Hematopoietic multipotent progenitor cell treated with erythropoietin and hydrocortisone succinate and interleukin-3 and kit ligand, for 8 days (in vitro differentiated cells): ENCODE measurements at regions not wholly inside any gene's neighbourhood (a gene's known extent, or its start where the extent isn't known, plus 50 kb on each side); places are given as distances from the start of the nearest gene placed in this dataset.

Experiments
- DNase-seq: peaks from one replicate; pipeline ENCODE4 v3.0.0-alpha.2; 2015

DNA sequence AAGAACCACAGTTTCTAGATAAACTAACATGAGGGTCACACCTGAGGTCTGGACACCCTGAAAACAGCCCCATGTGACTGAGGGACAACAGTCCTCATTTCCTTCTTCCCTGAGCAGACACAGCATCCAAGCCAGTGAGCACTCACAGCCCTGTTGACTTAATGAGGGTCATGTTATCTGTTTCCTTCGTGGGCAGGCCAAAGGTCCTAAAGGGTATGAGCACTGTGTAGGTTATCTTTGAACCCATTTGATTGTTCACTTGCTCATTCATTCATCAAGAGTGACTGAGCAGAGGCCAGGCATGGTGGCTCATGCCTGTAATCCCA is 170.7 kb upstream of the B3GAT1 start:
- DNase-seq: no peak

- no peak for DNase-seq
Measured at GRCh38 chr11:134581966-134582769, 170.1 kb upstream of the B3GAT1 start.

GRCh38 chr11:134581121-134581626 is 169.1 kb upstream of the B3GAT1 start:
- DNase-seq: no peak

- DNase-seq: no peak
Measured at GRCh38 chr11:134580610-134580975, 168.6 kb upstream of the B3GAT1 start.

DNA sequence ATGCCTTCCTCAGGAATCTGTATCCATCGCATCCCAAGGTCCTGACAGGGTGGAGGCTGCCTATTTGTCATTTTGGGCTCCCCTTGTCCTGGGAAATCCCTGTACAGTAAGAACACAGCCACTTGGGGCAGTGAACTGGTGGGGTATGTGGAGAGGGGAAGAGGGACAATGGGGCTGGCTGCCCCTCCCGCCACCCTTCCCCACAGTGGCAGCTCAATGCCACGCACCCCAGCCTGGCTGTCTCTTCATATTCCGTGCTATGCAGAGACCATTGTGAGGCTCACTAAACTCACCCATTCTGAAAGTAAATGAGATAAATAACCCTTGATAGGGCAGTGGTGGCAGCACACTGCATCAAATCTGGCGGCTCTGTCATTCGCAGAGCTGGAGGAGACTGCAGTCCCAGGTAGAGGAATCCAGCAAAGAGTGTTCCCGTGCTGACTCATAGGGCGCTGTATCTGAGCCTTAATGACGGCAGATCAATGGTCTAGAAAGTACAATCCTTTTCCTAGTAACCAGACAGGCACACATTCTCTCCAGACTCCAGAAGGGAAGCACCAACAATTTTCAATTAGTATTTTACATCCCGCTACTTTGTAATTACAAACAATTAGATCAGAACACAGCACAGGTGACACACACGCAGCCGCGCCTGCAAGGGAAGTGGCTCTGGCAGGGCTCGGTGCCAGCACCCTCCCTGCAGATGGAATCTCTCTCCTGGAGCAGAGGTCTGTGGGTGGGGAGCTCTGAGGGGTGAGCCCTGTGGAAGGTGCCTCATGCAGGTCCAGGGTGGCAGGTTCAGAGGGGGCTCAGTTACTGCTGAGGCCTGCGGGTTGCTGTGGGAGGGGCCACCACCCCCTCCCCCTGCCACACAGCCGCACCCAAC is 167.9 kb upstream of the B3GAT1 start:
- DNase-seq: no peak

DNA sequence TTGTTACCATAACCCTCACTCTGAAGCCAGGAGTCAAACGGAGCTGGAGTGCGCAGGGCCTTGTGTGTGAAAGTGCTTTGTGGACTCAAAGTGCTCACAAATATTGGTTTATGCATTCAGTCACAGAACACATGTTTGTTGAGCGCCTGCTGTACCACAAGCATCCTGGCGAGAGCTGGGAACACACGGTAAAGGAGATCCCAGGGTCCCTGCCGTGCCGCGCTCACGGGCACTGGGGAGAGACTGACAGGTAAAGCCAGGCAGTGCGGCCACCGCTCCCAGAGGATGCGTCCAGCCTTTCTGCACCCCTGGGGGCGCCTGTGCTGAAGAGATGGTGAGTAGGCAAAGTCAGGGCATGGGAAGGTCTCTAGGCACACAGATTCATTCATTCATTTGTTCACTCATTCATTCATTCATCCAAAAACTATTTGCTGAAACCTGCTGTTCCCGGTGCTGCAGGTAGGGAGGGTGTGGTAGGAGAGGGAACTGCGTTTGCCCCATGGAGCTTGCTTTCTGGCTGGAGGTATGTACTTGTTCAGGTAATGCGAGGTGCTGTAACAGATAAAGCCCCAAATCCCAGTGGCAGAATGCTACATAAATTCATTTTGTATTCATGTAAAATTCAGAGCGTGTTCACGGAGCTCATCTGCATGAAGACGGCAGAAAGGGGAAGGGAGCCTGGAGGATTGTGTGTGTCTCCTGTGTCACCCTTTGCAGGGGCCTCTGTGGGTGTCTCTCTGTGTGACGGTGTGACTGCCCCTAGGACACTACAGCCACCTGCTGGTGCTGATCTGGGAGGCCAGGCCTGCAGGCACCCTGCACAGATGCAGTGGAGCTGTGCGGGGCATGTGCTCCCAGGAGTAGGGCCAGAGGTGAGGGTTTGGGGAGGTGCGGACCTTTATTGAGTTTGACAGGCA is 167.0 kb upstream of the B3GAT1 start:
- no peak for DNase-seq

GRCh38 chr11:134577751-134578395 is 165.8 kb upstream of the B3GAT1 start:
- DNase-seq: no peak

DNA sequence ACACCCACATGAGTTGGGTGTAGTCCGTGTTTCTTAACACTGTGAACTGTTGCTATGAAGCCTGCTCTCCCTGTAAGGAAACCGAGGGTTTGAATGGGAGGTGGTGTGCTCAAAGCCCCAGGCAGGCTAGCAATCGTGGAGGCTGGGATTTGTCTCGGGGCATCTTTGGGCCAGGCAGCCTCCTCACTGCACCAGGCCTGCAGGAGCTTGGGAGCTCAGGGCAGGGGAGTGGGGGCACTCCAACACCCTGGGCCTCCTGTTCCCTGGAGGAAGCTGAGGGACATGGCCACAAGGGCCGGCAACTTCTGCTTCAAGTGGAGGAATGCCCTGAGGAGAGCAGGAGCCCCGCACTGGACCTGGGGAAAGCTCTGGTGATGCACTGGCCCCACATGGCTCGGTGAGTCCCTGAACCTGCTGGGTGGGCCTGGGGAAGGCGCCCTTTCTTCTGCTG is 164.7 kb upstream of the B3GAT1 start:
- DNase-seq: no peak

- no peak for DNase-seq
Measured at GRCh38 chr11:134576286-134576685, 164.2 kb upstream of the B3GAT1 start.

- DNase-seq: no peak
Measured at GRCh38 chr11:134575504-134576230, 163.6 kb upstream of the B3GAT1 start.

GRCh38 chr11:134574947-134575346 is 162.9 kb upstream of the B3GAT1 start:
- no peak for DNase-seq

DNA sequence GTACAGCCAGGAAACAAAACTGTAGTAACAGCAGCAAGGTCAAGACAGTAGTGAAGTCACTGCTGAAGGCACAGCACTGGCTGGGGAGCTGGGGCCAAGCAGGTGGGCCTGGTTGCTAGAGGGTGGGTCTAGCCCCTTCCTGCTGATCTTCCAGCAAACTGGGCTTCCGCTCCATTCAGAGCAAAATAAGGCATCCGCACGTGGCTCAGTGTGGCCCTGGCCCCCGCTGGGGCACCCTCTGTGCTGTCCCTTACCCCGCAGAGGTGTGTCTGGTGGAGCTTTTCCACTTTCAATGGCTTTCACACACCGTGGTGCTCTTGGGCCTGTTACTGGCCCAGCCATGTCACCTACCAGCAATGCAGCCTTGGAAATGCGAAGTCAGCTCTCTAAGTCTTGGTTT is 162.4 kb upstream of the B3GAT1 start:
- DNase-seq: no peak

DNA sequence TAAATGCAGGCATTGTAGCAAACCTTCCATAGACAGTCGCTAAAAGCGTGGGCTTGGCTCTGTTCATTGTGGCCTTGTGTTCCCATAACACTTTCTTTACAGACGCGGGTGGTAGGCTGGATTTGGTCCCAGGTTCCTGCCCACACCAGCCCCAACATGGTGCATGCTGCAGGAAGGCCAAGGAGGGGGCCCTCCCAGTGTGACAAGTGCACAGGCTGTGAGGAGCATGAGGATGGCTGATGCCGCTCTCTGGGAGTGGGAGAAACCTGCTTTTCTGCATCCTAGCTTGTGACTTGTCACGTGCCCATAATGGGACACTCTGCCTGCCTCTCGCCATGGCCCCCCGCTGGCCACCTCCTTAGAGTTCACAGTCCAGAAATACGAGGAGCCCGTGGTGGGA is 161.8 kb upstream of the B3GAT1 start:
- DNase-seq: no peak

GRCh38 chr11:134572741-134573675 is 161.0 kb upstream of the B3GAT1 start:
- DNase-seq: no peak

GRCh38 chr11:134571301-134571700 is 159.3 kb upstream of the B3GAT1 start:
- no peak for DNase-seq

- no peak for DNase-seq
Measured at GRCh38 chr11:134569195-134569594, 157.2 kb upstream of the B3GAT1 start.

DNA sequence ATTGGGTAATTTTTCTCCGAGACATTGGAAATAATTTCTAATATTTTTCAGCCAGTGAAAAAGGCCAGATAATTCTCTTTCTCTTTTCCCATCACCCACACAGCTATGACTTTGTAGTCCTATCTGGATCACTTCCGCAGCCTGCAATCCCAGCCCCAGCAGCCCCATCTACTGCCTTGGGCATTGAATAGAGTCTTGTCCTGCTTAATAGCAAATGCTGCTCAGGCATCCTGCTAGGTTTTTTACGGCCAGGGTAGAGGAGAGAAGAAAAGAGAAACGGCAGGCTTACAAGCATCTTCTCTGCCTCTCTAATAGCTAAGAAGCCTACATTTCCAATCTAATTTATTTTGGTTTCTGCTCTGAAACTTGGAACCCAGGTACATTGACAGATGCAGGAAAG is 154.3 kb upstream of the B3GAT1 start:
- no peak for DNase-seq

- no peak for DNase-seq
Measured at GRCh38 chr11:134565343-134565891, 153.4 kb upstream of the B3GAT1 start.

- no peak for DNase-seq
Measured at GRCh38 chr11:134564472-134565200, 152.6 kb upstream of the B3GAT1 start.
